ENCODE measurements at regions not wholly inside any gene's neighbourhood (a gene's known extent, or its start where the extent isn't known, plus 50 kb on each side); places are given as distances from the start of the nearest gene placed in this dataset.
"Not testable (repeated sequence)": the region's sequence is repeated elsewhere in the genome, so short reads cannot be mapped to it uniquely, and the experiment has no call there.

GRCh38 chr3:168688267-168688666 lies 592.5 kb upstream of the GOLIM4 start:
- no peak overlapping the region for H3K4me3 ChIP-seq (ENCODE audit: low read length)
- H3K4me1 ChIP-seq (ENCODE audit: insufficient read depth, low read length), result no peaks in the 10 kb centered on the region
- no peak overlapping the region for H2AFZ ChIP-seq (ENCODE audit: low read depth, low read length)
- no peaks in the 10 kb centered on the region for H3K27me3 ChIP-seq (ENCODE audit: insufficient read depth, low read length)
- no peaks in the 10 kb centered on the region for H3K36me3 ChIP-seq (ENCODE audit: insufficient read depth, low read length)
- no peaks in the 10 kb centered on the region for H3K9me3 ChIP-seq (ENCODE audit: low read length)

GRCh38 chr3:168684519-168684918 lies 588.8 kb upstream of the GOLIM4 start:
- Histone ChIP-seq H3K4me1 (ENCODE audit: insufficient read depth, low read length) (no peaks in the 10 kb centered on the region), H3K27me3 (ENCODE audit: insufficient read depth, low read length) (no peaks in the 10 kb centered on the region), H2AFZ (ENCODE audit: low read depth, low read length) (no peak overlapping the region), H3K4me3 (ENCODE audit: low read length) (no peak overlapping the region), H3K9me3 (ENCODE audit: low read length) (peaks cover 2% of the 10 kb centered on the region), H3K36me3 (ENCODE audit: insufficient read depth, low read length) (no peaks in the 10 kb centered on the region)

- Histone ChIP-seq H3K27me3 (ENCODE audit: insufficient read depth, low read length) (no peaks in the 10 kb centered on the region), H3K36me3 (ENCODE audit: insufficient read depth, low read length) (no peaks in the 10 kb centered on the region), H3K4me3 (ENCODE audit: low read length) (no peak overlapping the region), H3K9me3 (ENCODE audit: low read length) (peaks cover 2% of the 10 kb centered on the region), H2AFZ (ENCODE audit: low read depth, low read length) (no peak overlapping the region), H3K4me1 (ENCODE audit: insufficient read depth, low read length) (no peaks in the 10 kb centered on the region)
Measured at GRCh38 chr3:168678730-168679129, 583.0 kb upstream of the GOLIM4 start.

- H3K4me1 ChIP-seq (ENCODE audit: insufficient read depth, low read length), result no peaks in the 10 kb centered on the region
- H2AFZ ChIP-seq (ENCODE audit: low read depth, low read length), result no peak overlapping the region
- H3K36me3 ChIP-seq (ENCODE audit: insufficient read depth, low read length), result peaks cover 5% of the 10 kb centered on the region
- H3K9me3 ChIP-seq (ENCODE audit: low read length), result no peaks in the 10 kb centered on the region
- no peaks in the 10 kb centered on the region for H3K27me3 ChIP-seq (ENCODE audit: insufficient read depth, low read length)
- H3K4me3 ChIP-seq (ENCODE audit: low read length), result no peak overlapping the region
Measured at GRCh38 chr3:168671091-168671490, 575.4 kb upstream of the GOLIM4 start.

- H3K9me3 ChIP-seq (ENCODE audit: low read length); H3K27me3 ChIP-seq (ENCODE audit: insufficient read depth, low read length); H2AFZ ChIP-seq (ENCODE audit: low read depth, low read length); H3K4me3 ChIP-seq (ENCODE audit: low read length); H3K4me1 ChIP-seq (ENCODE audit: insufficient read depth, low read length); H3K36me3 ChIP-seq (ENCODE audit: insufficient read depth, low read length): not testable (repeated sequence)
Measured at GRCh38 chr3:168660879-168661657, 565.3 kb upstream of the GOLIM4 start.

GRCh38 chr3:168659015-168659414 lies 563.3 kb upstream of the GOLIM4 start:
- H2AFZ ChIP-seq (ENCODE audit: low read depth, low read length), result no peak overlapping the region
- H3K9me3 ChIP-seq (ENCODE audit: low read length), result peaks cover 3% of the 10 kb centered on the region
- no peaks in the 10 kb centered on the region for H3K27me3 ChIP-seq (ENCODE audit: insufficient read depth, low read length)
- H3K4me1 ChIP-seq (ENCODE audit: insufficient read depth, low read length), result no peaks in the 10 kb centered on the region
- H3K4me3 ChIP-seq (ENCODE audit: low read length), result no peak overlapping the region
- no peaks in the 10 kb centered on the region for H3K36me3 ChIP-seq (ENCODE audit: insufficient read depth, low read length)

- no peak overlapping the region for H2AFZ ChIP-seq (ENCODE audit: low read depth, low read length)
- no peaks in the 10 kb centered on the region for H3K27me3 ChIP-seq (ENCODE audit: insufficient read depth, low read length)
- no peaks in the 10 kb centered on the region for H3K36me3 ChIP-seq (ENCODE audit: insufficient read depth, low read length)
- no peaks in the 10 kb centered on the region for H3K9me3 ChIP-seq (ENCODE audit: low read length)
- no peaks in the 10 kb centered on the region for H3K4me1 ChIP-seq (ENCODE audit: insufficient read depth, low read length)
- H3K4me3 ChIP-seq (ENCODE audit: low read length), result no peak overlapping the region
Measured at GRCh38 chr3:168655611-168656010, 559.9 kb upstream of the GOLIM4 start.

- H2AFZ ChIP-seq (ENCODE audit: low read depth, low read length), result no peak overlapping the region
- H3K36me3 ChIP-seq (ENCODE audit: insufficient read depth, low read length), result no peaks in the 10 kb centered on the region
- no peaks in the 10 kb centered on the region for H3K27me3 ChIP-seq (ENCODE audit: insufficient read depth, low read length)
- H3K4me3 ChIP-seq (ENCODE audit: low read length), result no peak overlapping the region
- H3K4me1 ChIP-seq (ENCODE audit: insufficient read depth, low read length), result no peaks in the 10 kb centered on the region
- H3K9me3 ChIP-seq (ENCODE audit: low read length), result no peaks in the 10 kb centered on the region
Measured at GRCh38 chr3:168654700-168655099, 559.0 kb upstream of the GOLIM4 start.

- no peaks in the 10 kb centered on the region for H3K9me3 ChIP-seq (ENCODE audit: low read length)
- no peaks in the 10 kb centered on the region for H3K4me1 ChIP-seq (ENCODE audit: insufficient read depth, low read length)
- no peak overlapping the region for H2AFZ ChIP-seq (ENCODE audit: low read depth, low read length)
- no peak overlapping the region for H3K4me3 ChIP-seq (ENCODE audit: low read length)
- no peaks in the 10 kb centered on the region for H3K27me3 ChIP-seq (ENCODE audit: insufficient read depth, low read length)
- no peaks in the 10 kb centered on the region for H3K36me3 ChIP-seq (ENCODE audit: insufficient read depth, low read length)
Measured at GRCh38 chr3:168653255-168653654, 557.5 kb upstream of the GOLIM4 start.

- no peak overlapping the region for H3K4me3 ChIP-seq (ENCODE audit: low read length)
Measured at GRCh38 chr3:168648321-168648720, 552.6 kb upstream of the GOLIM4 start.

GRCh38 chr3:168647582-168647981 lies 551.9 kb upstream of the GOLIM4 start:
- H3K4me3 ChIP-seq (ENCODE audit: low read length), result no peak overlapping the region
- H3K27me3 ChIP-seq (ENCODE audit: insufficient read depth, low read length), result no peaks in the 10 kb centered on the region
- peaks cover 2% of the 10 kb centered on the region for H3K36me3 ChIP-seq (ENCODE audit: insufficient read depth, low read length)
- H3K4me1 ChIP-seq (ENCODE audit: insufficient read depth, low read length), result no peaks in the 10 kb centered on the region
- H2AFZ ChIP-seq (ENCODE audit: low read depth, low read length), result no peak overlapping the region
- no peaks in the 10 kb centered on the region for H3K9me3 ChIP-seq (ENCODE audit: low read length)

More at GRCh38 chr3:168648321-168648720, 552.6 kb upstream of the GOLIM4 start:
- H2AFZ ChIP-seq (ENCODE audit: low read depth, low read length), result no peak overlapping the region
- no peaks in the 10 kb centered on the region for H3K9me3 ChIP-seq (ENCODE audit: low read length)
- H3K27me3 ChIP-seq (ENCODE audit: insufficient read depth, low read length), result no peaks in the 10 kb centered on the region
- peaks cover 2% of the 10 kb centered on the region for H3K36me3 ChIP-seq (ENCODE audit: insufficient read depth, low read length)
- no peaks in the 10 kb centered on the region for H3K4me1 ChIP-seq (ENCODE audit: insufficient read depth, low read length)

- H3K9me3 ChIP-seq (ENCODE audit: low read length), result no peaks in the 10 kb centered on the region
- no peaks in the 10 kb centered on the region for H3K27me3 ChIP-seq (ENCODE audit: insufficient read depth, low read length)
Measured at GRCh38 chr3:168645180-168645579, 549.5 kb upstream of the GOLIM4 start.

GRCh38 chr3:168628549-168628948 lies 532.8 kb upstream of the GOLIM4 start:
- Histone ChIP-seq H3K4me3 (ENCODE audit: low read length) (no peak overlapping the region), H3K36me3 (ENCODE audit: insufficient read depth, low read length) (no peaks in the 10 kb centered on the region), H3K9me3 (ENCODE audit: low read length) (no peaks in the 10 kb centered on the region), H2AFZ (ENCODE audit: low read depth, low read length) (no peak overlapping the region), H3K4me1 (ENCODE audit: insufficient read depth, low read length) (peaks cover 2% of the 10 kb centered on the region), H3K27me3 (ENCODE audit: insufficient read depth, low read length) (no peaks in the 10 kb centered on the region)

More at GRCh38 chr3:168645180-168645579, 549.5 kb upstream of the GOLIM4 start:
- Histone ChIP-seq H3K4me1 (ENCODE audit: insufficient read depth, low read length) (no peaks in the 10 kb centered on the region), H3K36me3 (ENCODE audit: insufficient read depth, low read length) (peaks cover 2% of the 10 kb centered on the region), H3K4me3 (ENCODE audit: low read length) (no peak overlapping the region), H2AFZ (ENCODE audit: low read depth, low read length) (no peak overlapping the region)

GRCh38 chr3:168625477-168625876 lies 529.8 kb upstream of the GOLIM4 start:
- H3K4me3 ChIP-seq (ENCODE audit: low read length), result no peak overlapping the region
- H3K27me3 ChIP-seq (ENCODE audit: insufficient read depth, low read length), result no peaks in the 10 kb centered on the region
- H3K4me1 ChIP-seq (ENCODE audit: insufficient read depth, low read length), result peaks cover 12% of the 10 kb centered on the region
- H2AFZ ChIP-seq (ENCODE audit: low read depth, low read length), result no peak overlapping the region
- no peaks in the 10 kb centered on the region for H3K36me3 ChIP-seq (ENCODE audit: insufficient read depth, low read length)
- H3K9me3 ChIP-seq (ENCODE audit: low read length), result peaks cover 3% of the 10 kb centered on the region
